HepG2 (cell line): ENCODE measurements at regions not wholly inside any gene's neighbourhood (a gene's known extent, or its start where the extent isn't known, plus 50 kb on each side); places are given as distances from the start of the nearest gene placed in this dataset.

ENCODE experiments used
- ATAC-seq: fragments of 200-7000 bp; cut with Tn5 transposase; 3 replicates; pipeline ENCODE4 v1.9.1; 2020; ENCODE audit warnings: mild to moderate bottlenecking, moderate library complexity
- BruUV-seq: library from RNA; stranded (reverse); fragments of 400-500 nt; replicated peaks from 2 replicates; lab custom pipeline; 2021; lab: Mats Ljungman, UMichigan
- CTCF ChIA-PET: fragments of 300-600 bp; formaldehyde crosslinking; extraction: SDS; loops from one replicate; lab custom pipeline; 2021; ENCODE audit warnings: low total read pairs, inconsistent platforms, low intra/inter-chr PET ratio; lab: Yijun Ruan, JAX
- POLR2A ChIA-PET: fragments of 350-600 bp; sonication (Branson Sonifier 250); formaldehyde crosslinking; loops from one replicate; lab custom pipeline; 2020; ENCODE audit warnings: antibody characterized with exemption, inconsistent platforms; lab: Yijun Ruan, JAX
- DNase-seq: peaks from one replicate; pipeline ENCODE4 v3.0.0-alpha.2; 2015; ENCODE audit warnings: low spot score
- FAIRE-seq: peaks from 3 replicates; lab custom pipeline; 2011; peaks lifted over from hg19 to GRCh38; lab: Jason Lieb, UNC
- H2AFZ ChIP-seq: one replicate; pipeline ENCODE4 v1.6.1; 2011; ENCODE audit warnings: low read length, inconsistent platforms
- H3K27ac ChIP-seq: fragments of 300-600 bp; 3 replicates; pipeline ENCODE4 v1.8.0; 2011; ENCODE audit warnings: mixed run types, mild to moderate bottlenecking, mixed read lengths, low read length, inconsistent platforms; ENCODE audit not compliant: insufficient read depth; ENCODE audit errors: extremely low read length
- H3K27me3 ChIP-seq, 2 experiments: fragments of 200-600 bp in 1 of 2; 2 replicates in 1 of 2; 3 replicates in 1 of 2; pipeline versions ENCODE4 v1.6.0 to v1.8.0; 2011; ENCODE audit warnings: low read length in 2 of 2, mild to moderate bottlenecking in 2 of 2, moderate library complexity in 2 of 2, inconsistent platforms in 1 of 2; ENCODE audit not compliant: insufficient read depth in 2 of 2, control insufficient read depth in 1 of 2
- H3K36me3 ChIP-seq, 2 experiments: fragments of 200-600 bp in 1 of 2; replicated peaks in 1 of 2; 2 replicates in 1 of 2; 3 replicates in 1 of 2; pipeline versions ENCODE4 v1.5.1 to v1.8.0; 2011; ENCODE audit warnings: low read length in 2 of 2, inconsistent platforms in 1 of 2; ENCODE audit not compliant: insufficient read depth in 2 of 2, control insufficient read depth in 1 of 2
- H3K4me1 ChIP-seq: 2 replicates; pipeline ENCODE4 v1.5.1; 2012; ENCODE audit warnings: low read length, inconsistent platforms; ENCODE audit not compliant: insufficient read depth
- H3K4me2 ChIP-seq: 2 replicates; pipeline ENCODE4 v1.6.0; 2011; ENCODE audit warnings: low read depth, low read length, inconsistent platforms
- H3K4me3 ChIP-seq, 3 experiments: fragments of 200-600 bp in 1 of 3; sonication (generic), shearing (Covaris generic) in 1 of 3; replicated peaks in 1 of 3; 2 replicates each; pipeline ENCODE4 v1.5.1; 2011 to 2016; ENCODE audit warnings: low read length in 3 of 3, inconsistent platforms in 2 of 3, low read depth in 2 of 3, mild to moderate bottlenecking in 2 of 3, control low read depth in 1 of 3, mixed read lengths in 1 of 3; ENCODE audit not compliant: insufficient read depth in 1 of 3
- H3K79me2 ChIP-seq: one replicate; pipeline ENCODE4 v1.6.1; 2011; ENCODE audit warnings: low read length, inconsistent platforms; ENCODE audit not compliant: insufficient read depth
- H3K9ac ChIP-seq: 2 replicates; pipeline ENCODE4 v1.6.0; 2011; ENCODE audit warnings: mild to moderate bottlenecking, low read depth, low read length, inconsistent platforms; ENCODE audit not compliant: insufficient read depth
- H3K9me3 ChIP-seq: 2 replicates; pipeline ENCODE4 v1.5.1; 2012; ENCODE audit warnings: mild to moderate bottlenecking, low read length
- H4K20me1 ChIP-seq: 2 replicates; pipeline ENCODE4 v1.6.0; 2011; ENCODE audit warnings: inconsistent platforms, mild to moderate bottlenecking, low read length, moderate library complexity; ENCODE audit not compliant: insufficient read depth
- ELK4 ChIP-seq: sonication (generic); formaldehyde crosslinking; IDR thresholded peaks from 2 replicates; pipeline ENCODE4 v1.9.0; 2021; ENCODE audit warnings: missing genetic modification reagents, borderline replicate concordance
- EZH2 ChIP-seq: conservative IDR thresholded peaks from 2 replicates; pipeline ENCODE4 v1.6.1; 2012; ENCODE audit warnings: mild to moderate bottlenecking, low read depth, low read length, moderate library complexity
- FOXO4 ChIP-seq: sonication (generic); formaldehyde crosslinking; conservative IDR thresholded peaks from 2 replicates; pipeline ENCODE4 v1.8.1; 2023; ENCODE audit warnings: missing genetic modification reagents
- KLF12 ChIP-seq: sonication (generic); formaldehyde crosslinking; IDR thresholded peaks from 2 replicates; pipeline ENCODE4 v1.4.0; 2020; ENCODE audit warnings: missing genetic modification reagents, borderline replicate concordance
- POLR2AphosphoS2 ChIP-seq: IDR thresholded peaks from 2 replicates; pipeline ENCODE4 v1.6.1; 2011; ENCODE audit warnings: low read depth, low read length, improper control_type of control experiment
- PPARG ChIP-seq: conservative IDR thresholded peaks from 2 replicates; pipeline ENCODE4 v1.6.1; 2016; ENCODE audit warnings: missing biosample characterization, missing genetic modification reagents
- SP140L ChIP-seq: sonication (generic); formaldehyde crosslinking; IDR thresholded peaks from 2 replicates; pipeline ENCODE4 v1.4.0; 2020; ENCODE audit warnings: missing genetic modification reagents, borderline replicate concordance
- TAF15 ChIP-seq: fragments of 200-400 bp; formaldehyde crosslinking; IDR thresholded peaks from one replicate; pipeline ENCODE4 v1.6.1; 2018; ENCODE audit warnings: mild to moderate bottlenecking, low read depth, low read length; ENCODE audit not compliant: poor library complexity, severe bottlenecking
- TRAFD1 ChIP-seq: sonication (generic); formaldehyde crosslinking; IDR thresholded peaks from 2 replicates; pipeline ENCODE4 v1.5.1; 2020; ENCODE audit warnings: missing genetic modification reagents, mild to moderate bottlenecking, borderline replicate concordance
- XBP1 ChIP-seq: sonication (generic); formaldehyde crosslinking; IDR thresholded peaks from 2 replicates; pipeline ENCODE4 v1.5.0; 2020; ENCODE audit warnings: missing genetic modification reagents
- ZFAT ChIP-seq: sonication (generic); formaldehyde crosslinking; conservative IDR thresholded peaks from 2 replicates; pipeline ENCODE4 v1.8.1; 2023; ENCODE audit warnings: missing genetic modification reagents, inconsistent platforms
- ZKSCAN8 ChIP-seq: IDR thresholded peaks from 2 replicates; pipeline ENCODE4 v1.6.1; 2016; ENCODE audit warnings: borderline replicate concordance, missing genetic modification reagents, missing compliant biosample characterization
- ZNF121 ChIP-seq: sonication (generic); formaldehyde crosslinking; IDR thresholded peaks from 2 replicates; pipeline ENCODE4 v1.5.0; 2020; ENCODE audit warnings: mild to moderate bottlenecking, missing genetic modification reagents
- ZNF264 ChIP-seq: sonication (generic); formaldehyde crosslinking; IDR thresholded peaks from 2 replicates; pipeline ENCODE4 v1.4.0; 2020; ENCODE audit warnings: missing genetic modification reagents
- ZNF607 ChIP-seq: sonication (generic); formaldehyde crosslinking; IDR thresholded peaks from 2 replicates; pipeline ENCODE4 v1.5.1; 2020; ENCODE audit warnings: missing genetic modification reagents, mild to moderate bottlenecking, borderline replicate concordance
- ZNF678 ChIP-seq: sonication (generic); formaldehyde crosslinking; IDR thresholded peaks from 2 replicates; pipeline ENCODE4 v1.4.0; 2020; ENCODE audit warnings: mild to moderate bottlenecking, missing genetic modification reagents
- ZNF720 ChIP-seq: sonication (generic); formaldehyde crosslinking; IDR thresholded peaks from 2 replicates; pipeline ENCODE4 v1.4.0; 2020; ENCODE audit warnings: missing genetic modification reagents
- WGBS: methylation state at CpG from one replicate; pipeline ENCODE4 v1.1.6; 2017; ENCODE audit warnings: low lambda C conversion rate; 5-methylcytosine and 5-hydroxymethylcytosine counted together
- in situ Hi-C: cut with HindIII; loops from 2 replicates; pipeline ENCODE4 v1.10.0; 2017; ENCODE audit warnings: low pct_unique_long_range_greater_than_20kb; ENCODE audit not compliant: extremely low pct_ligation_motif_present
- intact Hi-C: fragments of 100-400 bp; cut with micrococcal nuclease; formaldehyde crosslinking; loops from one replicate; pipeline ENCODE4 v1.10.0; 2022; ENCODE audit not compliant: unreplicated experiment
- TF ChIP-seq, protein P1 (sequence below): IDR thresholded peaks from 2 replicates; pipeline ENCODE4 v1.6.1; 2018; ENCODE audit warnings: missing genetic modification reagents, mild to moderate bottlenecking, missing compliant biosample characterization
- TF ChIP-seq, protein P2 (sequence below): sonication (generic); formaldehyde crosslinking; IDR thresholded peaks from 2 replicates; pipeline ENCODE4 v1.4.0; 2020; ENCODE audit warnings: missing genetic modification reagents

- Histone ChIP-seq H3K27me3 (no peaks in the 10 kb centered on the region; a peak in 1 of 5 replicates), H3K9me3 (no peaks in the 10 kb centered on the region), H3K79me2 (no peaks in the 10 kb centered on the region), H3K27ac (no peak overlapping the region), H2AFZ (no peak overlapping the region), H3K9ac (no peak overlapping the region), H3K36me3 (no peaks in the 10 kb centered on the region), H3K4me3 (no peak overlapping the region), H3K4me1 (no peaks in the 10 kb centered on the region), H4K20me1 (no peaks in the 10 kb centered on the region), H3K4me2 (no peak overlapping the region)
- CTCF ChIA-PET: no interaction called here
- in situ Hi-C loops (loop anchor here (25.0 kb wide), 1 partner anchor 1073 kb away; no protein-coding TSS in a partner anchor), intact Hi-C loops (no loop called here)
- TF ChIP-seq ZNF121 (CRISPR knock-in tag) (no peak), POLR2AphosphoS2 (no peak), TRAFD1 (no peak), ZKSCAN8 (CRISPR knock-in tag) (no peak), KLF12 (CRISPR knock-in tag) (no peak), ZNF264 (no peak), ZNF678 (CRISPR knock-in tag) (no peak), TAF15 (no peak), ZNF720 (CRISPR knock-in tag) (no peak), FOXO4 (CRISPR knock-in tag) (no peak), ZFAT (no peak), ELK4 (CRISPR knock-in tag) (no peak), XBP1 (no peak), ZNF607 (no peak), PPARG (CRISPR knock-in tag) (no peak), EZH2 (no peak), SP140L (no peak)
- TF ChIP-seq, protein P1, sequence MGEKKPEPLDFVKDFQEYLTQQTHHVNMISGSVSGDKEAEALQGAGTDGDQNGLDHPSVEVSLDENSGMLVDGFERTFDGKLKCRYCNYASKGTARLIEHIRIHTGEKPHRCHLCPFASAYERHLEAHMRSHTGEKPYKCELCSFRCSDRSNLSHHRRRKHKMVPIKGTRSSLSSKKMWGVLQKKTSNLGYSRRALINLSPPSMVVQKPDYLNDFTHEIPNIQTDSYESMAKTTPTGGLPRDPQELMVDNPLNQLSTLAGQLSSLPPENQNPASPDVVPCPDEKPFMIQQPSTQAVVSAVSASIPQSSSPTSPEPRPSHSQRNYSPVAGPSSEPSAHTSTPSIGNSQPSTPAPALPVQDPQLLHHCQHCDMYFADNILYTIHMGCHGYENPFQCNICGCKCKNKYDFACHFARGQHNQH (CRISPR knock-in tag): no peak
- TF ChIP-seq, protein P2, sequence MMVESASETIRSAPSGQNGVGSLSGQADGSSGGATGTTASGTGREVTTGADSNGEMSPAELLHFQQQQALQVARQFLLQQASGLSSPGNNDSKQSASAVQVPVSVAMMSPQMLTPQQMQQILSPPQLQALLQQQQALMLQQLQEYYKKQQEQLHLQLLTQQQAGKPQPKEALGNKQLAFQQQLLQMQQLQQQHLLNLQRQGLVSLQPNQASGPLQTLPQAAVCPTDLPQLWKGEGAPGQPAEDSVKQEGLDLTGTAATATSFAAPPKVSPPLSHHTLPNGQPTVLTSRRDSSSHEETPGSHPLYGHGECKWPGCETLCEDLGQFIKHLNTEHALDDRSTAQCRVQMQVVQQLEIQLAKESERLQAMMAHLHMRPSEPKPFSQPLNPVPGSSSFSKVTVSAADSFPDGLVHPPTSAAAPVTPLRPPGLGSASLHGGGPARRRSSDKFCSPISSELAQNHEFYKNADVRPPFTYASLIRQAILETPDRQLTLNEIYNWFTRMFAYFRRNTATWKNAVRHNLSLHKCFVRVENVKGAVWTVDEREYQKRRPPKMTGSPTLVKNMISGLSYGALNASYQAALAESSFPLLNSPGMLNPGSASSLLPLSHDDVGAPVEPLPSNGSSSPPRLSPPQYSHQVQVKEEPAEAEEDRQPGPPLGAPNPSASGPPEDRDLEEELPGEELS (CRISPR knock-in tag): no peak
- DNase-seq: no peak
- no TSS peak for BruUV-seq
- FAIRE-seq: no peak
- POLR2A ChIA-PET: no interaction called here
- no peak for ATAC-seq
- whole genome bisulfite sequencing: 0% methylated on average over 3 of the region's 3 CpGs
Measured at GRCh38 chr12:42010715-42011114, 134.0 kb downstream of the GXYLT1 start.
